HepG2 (cell line): ENCODE measurements at regions not wholly inside any gene's neighbourhood (a gene's known extent, or its start where the extent isn't known, plus 50 kb on each side); places are given as distances from the start of the nearest gene placed in this dataset.

Source experiments
- ATAC-seq: fragments of 200-7000 bp; cut with Tn5 transposase; 3 replicates; pipeline ENCODE4 v1.9.1; 2020; ENCODE audit warnings: mild to moderate bottlenecking, moderate library complexity
- BruUV-seq: library from RNA; stranded (reverse); fragments of 400-500 nt; replicated peaks from 2 replicates; lab custom pipeline; 2021; lab: Mats Ljungman, UMichigan
- CTCF ChIA-PET: fragments of 300-600 bp; formaldehyde crosslinking; extraction: SDS; loops from one replicate; lab custom pipeline; 2021; ENCODE audit warnings: low total read pairs, inconsistent platforms, low intra/inter-chr PET ratio; lab: Yijun Ruan, JAX
- POLR2A ChIA-PET: fragments of 350-600 bp; sonication (Branson Sonifier 250); formaldehyde crosslinking; loops from one replicate; lab custom pipeline; 2020; ENCODE audit warnings: antibody characterized with exemption, inconsistent platforms; lab: Yijun Ruan, JAX
- DNase-seq: peaks from one replicate; pipeline ENCODE4 v3.0.0-alpha.2; 2015; ENCODE audit warnings: low spot score
- FAIRE-seq: peaks from 3 replicates; lab custom pipeline; 2011; peaks lifted over from hg19 to GRCh38; lab: Jason Lieb, UNC
- H2AFZ ChIP-seq: one replicate; pipeline ENCODE4 v1.6.1; 2011; ENCODE audit warnings: low read length, inconsistent platforms
- H3K27ac ChIP-seq: fragments of 300-600 bp; 3 replicates; pipeline ENCODE4 v1.8.0; 2011; ENCODE audit warnings: mixed run types, mild to moderate bottlenecking, mixed read lengths, low read length, inconsistent platforms; ENCODE audit not compliant: insufficient read depth; ENCODE audit errors: extremely low read length
- H3K27me3 ChIP-seq, 2 experiments: fragments of 200-600 bp in 1 of 2; 2 replicates in 1 of 2; 3 replicates in 1 of 2; pipeline versions ENCODE4 v1.6.0 to v1.8.0; 2011; ENCODE audit warnings: low read length in 2 of 2, mild to moderate bottlenecking in 2 of 2, moderate library complexity in 2 of 2, inconsistent platforms in 1 of 2; ENCODE audit not compliant: insufficient read depth in 2 of 2, control insufficient read depth in 1 of 2
- H3K36me3 ChIP-seq, 2 experiments: fragments of 200-600 bp in 1 of 2; replicated peaks in 1 of 2; 2 replicates in 1 of 2; 3 replicates in 1 of 2; pipeline versions ENCODE4 v1.5.1 to v1.8.0; 2011; ENCODE audit warnings: low read length in 2 of 2, inconsistent platforms in 1 of 2; ENCODE audit not compliant: insufficient read depth in 2 of 2, control insufficient read depth in 1 of 2
- H3K4me1 ChIP-seq: 2 replicates; pipeline ENCODE4 v1.5.1; 2012; ENCODE audit warnings: low read length, inconsistent platforms; ENCODE audit not compliant: insufficient read depth
- H3K4me2 ChIP-seq: 2 replicates; pipeline ENCODE4 v1.6.0; 2011; ENCODE audit warnings: low read depth, low read length, inconsistent platforms
- H3K4me3 ChIP-seq, 3 experiments: fragments of 200-600 bp in 1 of 3; sonication (generic), shearing (Covaris generic) in 1 of 3; replicated peaks in 1 of 3; 2 replicates each; pipeline ENCODE4 v1.5.1; 2011 to 2016; ENCODE audit warnings: low read length in 3 of 3, inconsistent platforms in 2 of 3, low read depth in 2 of 3, mild to moderate bottlenecking in 2 of 3, control low read depth in 1 of 3, mixed read lengths in 1 of 3; ENCODE audit not compliant: insufficient read depth in 1 of 3
- H3K79me2 ChIP-seq: one replicate; pipeline ENCODE4 v1.6.1; 2011; ENCODE audit warnings: low read length, inconsistent platforms; ENCODE audit not compliant: insufficient read depth
- H3K9ac ChIP-seq: 2 replicates; pipeline ENCODE4 v1.6.0; 2011; ENCODE audit warnings: mild to moderate bottlenecking, low read depth, low read length, inconsistent platforms; ENCODE audit not compliant: insufficient read depth
- H3K9me3 ChIP-seq: 2 replicates; pipeline ENCODE4 v1.5.1; 2012; ENCODE audit warnings: mild to moderate bottlenecking, low read length
- H4K20me1 ChIP-seq: 2 replicates; pipeline ENCODE4 v1.6.0; 2011; ENCODE audit warnings: inconsistent platforms, mild to moderate bottlenecking, low read length, moderate library complexity; ENCODE audit not compliant: insufficient read depth
- GLMP ChIP-seq: sonication (generic); formaldehyde crosslinking; IDR thresholded peaks from 2 replicates; pipeline ENCODE4 v1.9.0; 2021; ENCODE audit warnings: missing genetic modification reagents, mild to moderate bottlenecking, borderline replicate concordance
- HDAC2 ChIP-seq: sonication (generic); formaldehyde crosslinking; IDR thresholded peaks from 2 replicates; pipeline ENCODE4 v1.4.0; 2020; ENCODE audit warnings: missing genetic modification reagents
- MNT ChIP-seq: fragments of 450-650 bp; IDR thresholded peaks from 2 replicates; pipeline ENCODE4 v1.6.1; 2016
- PAXIP1 ChIP-seq: sonication (generic); formaldehyde crosslinking; conservative IDR thresholded peaks from 2 replicates; pipeline ENCODE4 v1.4.0; 2020; ENCODE audit warnings: mild to moderate bottlenecking, missing genetic modification reagents, moderate library complexity
- SATB2 ChIP-seq: sonication (generic); formaldehyde crosslinking; IDR thresholded peaks from 2 replicates; pipeline ENCODE4 v1.5.0; 2020; ENCODE audit warnings: missing genetic modification reagents
- ZBTB46 ChIP-seq: sonication (generic); formaldehyde crosslinking; IDR thresholded peaks from 2 replicates; pipeline ENCODE4 v1.4.0; 2020; ENCODE audit warnings: mild to moderate bottlenecking, missing genetic modification reagents, borderline replicate concordance
- ZNF274 ChIP-seq: sonication (generic); formaldehyde crosslinking; IDR thresholded peaks from 2 replicates; pipeline ENCODE4 v1.5.1; 2020; ENCODE audit warnings: mild to moderate bottlenecking, missing genetic modification reagents
- ZNF629 ChIP-seq: sonication (generic); formaldehyde crosslinking; conservative IDR thresholded peaks from 2 replicates; pipeline ENCODE4 v1.5.0; 2020; ENCODE audit warnings: missing genetic modification reagents
- ZNF83 ChIP-seq: sonication (generic); formaldehyde crosslinking; IDR thresholded peaks from 2 replicates; pipeline ENCODE4 v1.4.0; 2020; ENCODE audit warnings: missing genetic modification reagents, mild to moderate bottlenecking, borderline replicate concordance
- WGBS: methylation state at CpG from one replicate; pipeline ENCODE4 v1.1.6; 2017; ENCODE audit warnings: low lambda C conversion rate; 5-methylcytosine and 5-hydroxymethylcytosine counted together
- in situ Hi-C: cut with HindIII; loops from 2 replicates; pipeline ENCODE4 v1.10.0; 2017; ENCODE audit warnings: low pct_unique_long_range_greater_than_20kb; ENCODE audit not compliant: extremely low pct_ligation_motif_present
- intact Hi-C: fragments of 100-400 bp; cut with micrococcal nuclease; formaldehyde crosslinking; loops from one replicate; pipeline ENCODE4 v1.10.0; 2022; ENCODE audit not compliant: unreplicated experiment

DNA sequence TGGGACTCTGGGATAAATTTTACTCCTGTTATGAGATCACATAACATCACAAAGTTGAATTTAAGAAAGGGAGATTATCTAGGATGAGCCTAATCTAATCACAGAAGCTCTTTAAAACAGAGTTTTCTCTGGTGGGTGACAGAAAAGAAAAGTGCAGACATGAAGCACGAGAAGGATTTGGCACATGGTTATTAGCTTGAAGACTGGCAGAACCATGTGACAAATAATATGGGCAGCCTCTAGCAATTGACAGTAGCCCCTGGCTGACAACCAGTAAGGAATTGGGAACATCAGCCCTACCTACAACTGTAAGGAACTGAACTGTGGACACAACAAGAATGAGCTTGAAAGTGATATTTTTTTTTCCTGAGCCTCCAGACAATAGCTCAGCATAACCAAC, 243.1 kb downstream of the HTR1A start:
- H3K9ac ChIP-seq = no peak overlapping the region
- H3K4me2 ChIP-seq = no peak overlapping the region
- no peak overlapping the region for H3K4me3 ChIP-seq
- in situ Hi-C loops = no loop called here
- no TSS peak for BruUV-seq
- no peaks in the 10 kb centered on the region for H4K20me1 ChIP-seq
- no peak overlapping the region for H2AFZ ChIP-seq
- H3K27me3 ChIP-seq = no peaks in the 10 kb centered on the region; a peak in 1 of 5 replicates
- 0% methylated on average over 1 of the region's 1 CpG for WGBS
- H3K4me1 ChIP-seq = no peaks in the 10 kb centered on the region
- no peaks in the 10 kb centered on the region for H3K36me3 ChIP-seq
- POLR2A ChIA-PET = no interaction called here
- FAIRE-seq = no peak
- TF ChIP-seq MNT (peak; percentile 91), ZNF274 (CRISPR knock-in tag) (no peak)
- CTCF ChIA-PET = no interaction called here
- H3K79me2 ChIP-seq = no peaks in the 10 kb centered on the region
- ATAC-seq = no peak
- DNase-seq = no peak
- peaks cover 21% of the 10 kb centered on the region for H3K9me3 ChIP-seq
- H3K27ac ChIP-seq = no peak overlapping the region
- intact Hi-C loops = no loop called here

DNA sequence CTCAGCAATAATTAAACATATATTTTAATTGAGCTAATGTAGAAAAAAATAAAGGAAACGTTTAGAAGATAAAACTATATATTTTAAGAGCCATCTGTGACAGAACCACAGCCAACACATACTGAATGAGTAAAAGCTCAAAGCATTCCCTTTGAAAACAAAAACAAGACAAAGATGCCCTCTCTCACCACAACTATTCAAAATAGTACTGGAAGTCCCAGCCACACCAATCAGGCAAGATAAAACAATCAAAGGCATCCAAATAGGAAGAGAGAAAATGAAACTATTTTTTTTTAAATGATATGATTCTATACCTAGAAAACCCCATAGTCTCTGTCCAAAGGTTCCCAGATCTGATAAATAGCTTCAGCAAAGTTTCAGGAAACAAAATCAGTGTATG, 262.0 kb downstream of the HTR1A start:
- Histone ChIP-seq H2AFZ (no peak overlapping the region), H4K20me1 (no peaks in the 10 kb centered on the region), H3K27ac (no peak overlapping the region), H3K36me3 (no peaks in the 10 kb centered on the region), H3K27me3 (no peaks in the 10 kb centered on the region), H3K4me3 (no peak overlapping the region), H3K9me3 (peaks cover 56% of the 10 kb centered on the region), H3K9ac (no peak overlapping the region), H3K79me2 (no peaks in the 10 kb centered on the region), H3K4me1 (no peaks in the 10 kb centered on the region), H3K4me2 (no peak overlapping the region)
- TF ChIP-seq HDAC2 (CRISPR knock-in tag) (no peak), ZNF83 (CRISPR knock-in tag) (no peak), ZNF629 (CRISPR knock-in tag) (no peak), SATB2 (CRISPR knock-in tag) (no peak), ZBTB46 (CRISPR knock-in tag) (no peak), GLMP (CRISPR knock-in tag) (no peak), PAXIP1 (CRISPR knock-in tag) (no peak)
- ChIA-PET CTCF (no interaction called here), POLR2A (no interaction called here)
- no peak for DNase-seq
- 3% methylated on average over 1 of the region's 1 CpG for WGBS
- ATAC-seq = no peak
- in situ Hi-C loops (no loop called here), intact Hi-C loops (no loop called here)
- BruUV-seq = no TSS peak
- FAIRE-seq = no peak
